MM.1S (cell line): ENCODE measurements at regions not wholly inside any gene's neighbourhood (a gene's known extent, or its start where the extent isn't known, plus 50 kb on each side); places are given as distances from the start of the nearest gene placed in this dataset.

Experiments used
- EZH2 ChIP-seq: fragments of 300-600 bp; sonication (generic); optimal IDR thresholded peaks from 2 replicates; pipeline ENCODE3; 2017; ENCODE audit warnings: low read depth, mild to moderate bottlenecking, antibody characterized with exemption, low read length, mixed read lengths
- EZH2phosphoT487 ChIP-seq: fragments of 300-600 bp; sonication (generic); IDR thresholded peaks from 2 replicates; pipeline ENCODE4 v1.6.1; 2018; ENCODE audit warnings: antibody characterized with exemption, low read length
- TF ChIP-seq, protein P1 (sequence below): fragments of 300-600 bp; sonication (generic); IDR thresholded peaks from 2 replicates; pipeline ENCODE4 v1.5.1; 2016; ENCODE audit warnings: antibody characterized with exemption, low read length, mixed read lengths

DNA sequence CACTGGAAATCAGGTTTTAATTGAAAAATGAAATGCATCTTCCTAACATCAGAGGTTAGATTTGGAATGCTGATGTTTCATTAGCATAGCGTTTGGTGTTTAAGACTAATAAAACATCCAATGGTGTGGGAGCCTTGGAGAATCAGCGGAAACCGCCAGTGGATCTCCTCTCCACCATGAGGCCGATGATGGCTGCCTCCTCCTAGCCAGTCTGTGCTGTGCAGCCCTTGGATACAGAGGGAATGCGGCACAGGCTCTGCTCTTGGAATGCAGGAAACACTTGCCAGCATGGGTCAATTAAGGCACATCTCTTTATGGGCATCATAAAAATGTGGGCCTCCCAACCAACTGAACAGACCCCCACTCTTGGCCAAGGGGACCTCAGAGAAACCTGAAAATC lies 259.9 kb downstream of the GLRX3 start:
- TF ChIP-seq EZH2 = no peak
- TF ChIP-seq, protein P1, sequence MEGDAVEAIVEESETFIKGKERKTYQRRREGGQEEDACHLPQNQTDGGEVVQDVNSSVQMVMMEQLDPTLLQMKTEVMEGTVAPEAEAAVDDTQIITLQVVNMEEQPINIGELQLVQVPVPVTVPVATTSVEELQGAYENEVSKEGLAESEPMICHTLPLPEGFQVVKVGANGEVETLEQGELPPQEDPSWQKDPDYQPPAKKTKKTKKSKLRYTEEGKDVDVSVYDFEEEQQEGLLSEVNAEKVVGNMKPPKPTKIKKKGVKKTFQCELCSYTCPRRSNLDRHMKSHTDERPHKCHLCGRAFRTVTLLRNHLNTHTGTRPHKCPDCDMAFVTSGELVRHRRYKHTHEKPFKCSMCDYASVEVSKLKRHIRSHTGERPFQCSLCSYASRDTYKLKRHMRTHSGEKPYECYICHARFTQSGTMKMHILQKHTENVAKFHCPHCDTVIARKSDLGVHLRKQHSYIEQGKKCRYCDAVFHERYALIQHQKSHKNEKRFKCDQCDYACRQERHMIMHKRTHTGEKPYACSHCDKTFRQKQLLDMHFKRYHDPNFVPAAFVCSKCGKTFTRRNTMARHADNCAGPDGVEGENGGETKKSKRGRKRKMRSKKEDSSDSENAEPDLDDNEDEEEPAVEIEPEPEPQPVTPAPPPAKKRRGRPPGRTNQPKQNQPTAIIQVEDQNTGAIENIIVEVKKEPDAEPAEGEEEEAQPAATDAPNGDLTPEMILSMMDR = no peak
- TF ChIP-seq EZH2phosphoT487 = no peak
